SU-DHL-6 (cell line): ENCODE measurements at regions not wholly inside any gene's neighbourhood (a gene's known extent, or its start where the extent isn't known, plus 50 kb on each side); places are given as distances from the start of the nearest gene placed in this dataset.

Experiments used
- EZH2phosphoT487 ChIP-seq: fragments of 200-600 bp; sonication (generic), shearing (Covaris generic); conservative IDR thresholded peaks from 2 replicates; pipeline ENCODE4 v1.6.1; 2018; ENCODE audit warnings: mild to moderate bottlenecking, antibody characterized with exemption, low read length, moderate library complexity, mixed read lengths
- TF ChIP-seq, protein P1 (sequence below): fragments of 200-600 bp; sonication (generic); IDR thresholded peaks from one replicate; pipeline ENCODE4 v1.5.1; 2017; ENCODE audit warnings: antibody characterized with exemption, mild to moderate bottlenecking, low read length, moderate library complexity; ENCODE audit not compliant: insufficient read depth, poor library complexity, severe bottlenecking

DNA sequence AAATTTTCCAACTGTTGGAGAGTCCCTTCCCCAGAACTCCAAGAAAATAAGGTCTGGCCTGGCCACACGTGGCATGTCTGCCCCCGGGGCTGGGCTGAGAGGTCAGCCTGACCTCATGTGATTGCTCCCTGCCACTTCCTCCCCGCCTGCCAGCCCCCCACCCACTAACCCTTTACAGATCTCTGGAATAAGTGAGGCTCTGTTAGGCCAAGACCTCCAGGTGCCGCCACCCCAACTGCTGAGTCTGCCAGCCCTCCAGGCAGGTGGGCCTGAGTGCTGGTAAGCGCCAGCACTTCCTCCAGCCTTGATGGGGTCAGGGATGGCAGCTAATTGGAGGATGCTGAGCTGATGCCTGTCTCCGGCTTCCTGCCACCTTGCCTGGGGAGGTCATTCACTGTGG, 658.4 kb downstream of the MED13L start:
- TF ChIP-seq, protein P1, sequence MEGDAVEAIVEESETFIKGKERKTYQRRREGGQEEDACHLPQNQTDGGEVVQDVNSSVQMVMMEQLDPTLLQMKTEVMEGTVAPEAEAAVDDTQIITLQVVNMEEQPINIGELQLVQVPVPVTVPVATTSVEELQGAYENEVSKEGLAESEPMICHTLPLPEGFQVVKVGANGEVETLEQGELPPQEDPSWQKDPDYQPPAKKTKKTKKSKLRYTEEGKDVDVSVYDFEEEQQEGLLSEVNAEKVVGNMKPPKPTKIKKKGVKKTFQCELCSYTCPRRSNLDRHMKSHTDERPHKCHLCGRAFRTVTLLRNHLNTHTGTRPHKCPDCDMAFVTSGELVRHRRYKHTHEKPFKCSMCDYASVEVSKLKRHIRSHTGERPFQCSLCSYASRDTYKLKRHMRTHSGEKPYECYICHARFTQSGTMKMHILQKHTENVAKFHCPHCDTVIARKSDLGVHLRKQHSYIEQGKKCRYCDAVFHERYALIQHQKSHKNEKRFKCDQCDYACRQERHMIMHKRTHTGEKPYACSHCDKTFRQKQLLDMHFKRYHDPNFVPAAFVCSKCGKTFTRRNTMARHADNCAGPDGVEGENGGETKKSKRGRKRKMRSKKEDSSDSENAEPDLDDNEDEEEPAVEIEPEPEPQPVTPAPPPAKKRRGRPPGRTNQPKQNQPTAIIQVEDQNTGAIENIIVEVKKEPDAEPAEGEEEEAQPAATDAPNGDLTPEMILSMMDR = no peak
- no peak for TF ChIP-seq EZH2phosphoT487
